ENCODE measurements at regions not wholly inside any gene's neighbourhood (a gene's known extent, or its start where the extent isn't known, plus 50 kb on each side); places are given as distances from the start of the nearest gene placed in this dataset.

DNA sequence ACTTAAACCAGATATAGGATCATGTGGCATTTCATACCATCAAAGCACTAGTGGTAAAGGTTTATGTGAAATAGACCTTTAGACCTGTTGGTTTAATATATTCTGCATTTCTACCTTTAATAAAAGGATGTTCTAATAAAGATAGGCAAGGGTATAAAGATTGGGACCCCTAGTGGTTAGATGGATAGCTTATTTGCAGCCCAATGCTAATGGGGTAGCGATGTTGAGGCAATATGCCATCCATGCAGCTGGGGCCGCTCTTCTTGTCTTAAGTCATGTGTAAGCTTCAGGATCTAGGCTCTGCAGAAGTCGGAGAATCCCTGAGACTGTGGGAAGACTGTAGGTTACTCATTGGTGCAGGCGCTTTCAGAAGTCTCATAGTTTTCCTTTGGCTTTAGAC lies 114.9 kb downstream of the ICOS start:
- Histone ChIP-seq H3K9me3 (no peaks in the 10 kb centered on the region), H3K27ac (no peak overlapping the region), H3K36me3 (no peaks in the 10 kb centered on the region), H3K27me3 (replicated peaks; ENCODE audit: insufficient read depth) (no peaks in the 10 kb centered on the region), H3K4me1 (replicated peaks) (no peaks in the 10 kb centered on the region), H3K4me3 (no peak overlapping the region)
- DNase-seq (ENCODE audit: low spot score): no peak
- 94% methylated on average over 4 of the region's 4 CpGs for WGBS
- TF ChIP-seq POLR2AphosphoS5 (IDR thresholded peaks at IDR 0.05): no peak
- TF ChIP-seq, protein P1, sequence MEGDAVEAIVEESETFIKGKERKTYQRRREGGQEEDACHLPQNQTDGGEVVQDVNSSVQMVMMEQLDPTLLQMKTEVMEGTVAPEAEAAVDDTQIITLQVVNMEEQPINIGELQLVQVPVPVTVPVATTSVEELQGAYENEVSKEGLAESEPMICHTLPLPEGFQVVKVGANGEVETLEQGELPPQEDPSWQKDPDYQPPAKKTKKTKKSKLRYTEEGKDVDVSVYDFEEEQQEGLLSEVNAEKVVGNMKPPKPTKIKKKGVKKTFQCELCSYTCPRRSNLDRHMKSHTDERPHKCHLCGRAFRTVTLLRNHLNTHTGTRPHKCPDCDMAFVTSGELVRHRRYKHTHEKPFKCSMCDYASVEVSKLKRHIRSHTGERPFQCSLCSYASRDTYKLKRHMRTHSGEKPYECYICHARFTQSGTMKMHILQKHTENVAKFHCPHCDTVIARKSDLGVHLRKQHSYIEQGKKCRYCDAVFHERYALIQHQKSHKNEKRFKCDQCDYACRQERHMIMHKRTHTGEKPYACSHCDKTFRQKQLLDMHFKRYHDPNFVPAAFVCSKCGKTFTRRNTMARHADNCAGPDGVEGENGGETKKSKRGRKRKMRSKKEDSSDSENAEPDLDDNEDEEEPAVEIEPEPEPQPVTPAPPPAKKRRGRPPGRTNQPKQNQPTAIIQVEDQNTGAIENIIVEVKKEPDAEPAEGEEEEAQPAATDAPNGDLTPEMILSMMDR (IDR thresholded peaks at IDR 0.05): no peak
- TF ChIP-seq POLR2A (IDR thresholded peaks at IDR 0.05): no peak
- intact Hi-C loops (cut with DNase I): no loop called here

DNA sequence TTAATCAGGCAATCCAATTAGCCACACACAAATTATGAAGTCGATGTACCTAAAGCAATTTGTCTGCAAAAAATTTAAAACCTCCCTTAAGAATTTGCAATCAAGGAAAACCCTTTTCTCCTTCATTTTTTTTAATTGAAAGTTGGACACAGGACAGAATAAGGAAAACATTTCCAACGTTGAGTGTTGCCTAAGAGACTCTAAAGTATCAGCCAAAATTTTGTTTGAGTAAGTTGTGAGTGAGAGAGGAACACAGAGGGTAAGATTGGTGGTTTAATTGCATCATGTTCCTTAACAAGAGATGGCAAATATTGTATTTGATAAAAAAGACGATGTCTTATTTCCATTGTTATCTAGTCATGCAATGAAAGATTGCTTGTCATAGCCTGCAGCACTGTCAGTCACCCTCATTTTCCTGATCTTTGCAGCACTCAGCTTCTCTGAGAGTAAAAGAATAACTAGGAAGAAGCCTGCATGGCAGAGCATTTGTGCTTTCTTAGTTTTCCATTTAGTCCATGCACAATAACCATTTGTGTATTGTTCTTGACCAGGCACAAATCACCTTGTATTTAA lies 115.5 kb downstream of the ICOS start:
- WGBS: 29% methylated on average over 3 of the region's 3 CpGs
- DNase-seq (ENCODE audit: low spot score): no peak
- Histone ChIP-seq H3K4me1 (replicated peaks) (no peaks in the 10 kb centered on the region), H3K36me3 (no peaks in the 10 kb centered on the region), H3K27me3 (replicated peaks; ENCODE audit: insufficient read depth) (no peaks in the 10 kb centered on the region), H3K9me3 (no peaks in the 10 kb centered on the region), H3K27ac (no peak overlapping the region), H3K4me3 (no peak overlapping the region)
- intact Hi-C loops (cut with DNase I): no loop called here
- TF ChIP-seq POLR2A (IDR thresholded peaks at IDR 0.05) (no peak), POLR2AphosphoS5 (IDR thresholded peaks at IDR 0.05) (no peak)
- TF ChIP-seq, protein P1 (IDR thresholded peaks at IDR 0.05): no peak

DNA sequence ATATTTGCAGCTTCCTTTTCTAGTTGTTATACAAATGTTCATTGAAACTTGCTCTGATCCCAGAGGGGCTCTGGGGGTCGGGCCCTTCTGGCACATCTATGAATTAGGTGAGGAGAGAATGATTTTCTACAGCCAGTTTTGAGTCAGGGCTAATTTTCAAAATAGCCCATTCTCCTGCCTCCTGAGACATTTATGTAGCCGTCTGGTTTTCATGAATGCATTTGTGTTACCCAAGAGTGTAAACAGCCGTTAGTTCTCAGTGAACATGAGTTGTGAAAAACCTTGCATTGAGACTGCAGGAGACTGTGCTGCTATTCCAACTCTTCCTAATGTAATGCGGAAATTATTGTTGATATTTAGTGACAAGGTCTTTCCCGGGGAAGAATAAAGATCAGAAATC lies 122.5 kb downstream of the ICOS start:
- Histone ChIP-seq H3K4me1 (replicated peaks) (no peaks in the 10 kb centered on the region), H3K36me3 (no peaks in the 10 kb centered on the region), H3K4me3 (no peak overlapping the region), H3K27ac (no peak overlapping the region), H3K27me3 (replicated peaks; ENCODE audit: insufficient read depth) (no peaks in the 10 kb centered on the region), H3K9me3 (no peaks in the 10 kb centered on the region)
- WGBS: 83% methylated on average over 5 of the region's 5 CpGs
- DNase-seq (ENCODE audit: low spot score): no peak
- intact Hi-C loops (cut with DNase I): no loop called here
- TF ChIP-seq, protein P1 (IDR thresholded peaks at IDR 0.05): no peak
- no peak for TF ChIP-seq POLR2A (IDR thresholded peaks at IDR 0.05)
- TF ChIP-seq POLR2AphosphoS5 (IDR thresholded peaks at IDR 0.05): no peak

DNA sequence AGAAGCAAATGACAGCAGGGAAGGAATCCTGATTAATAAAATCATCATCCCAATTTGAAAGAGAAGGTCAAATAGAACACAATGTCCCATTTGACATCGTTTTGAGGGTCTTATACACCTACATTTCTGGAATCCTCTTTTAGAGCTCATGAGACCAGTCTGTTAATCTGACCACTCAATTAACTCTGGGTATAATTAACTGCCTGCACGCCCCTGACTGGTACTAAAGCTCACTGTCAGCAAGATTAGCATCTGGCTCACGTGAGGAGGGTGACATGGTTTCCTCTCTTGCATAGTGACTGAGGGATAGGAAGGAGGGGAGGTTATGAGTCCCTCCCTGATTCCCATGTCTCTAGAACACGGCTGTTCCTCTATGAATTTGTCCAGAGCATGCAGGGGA lies 124.3 kb downstream of the ICOS start:
- no peak for DNase-seq (ENCODE audit: low spot score)
- Histone ChIP-seq H3K27ac (no peak overlapping the region), H3K4me3 (no peak overlapping the region), H3K9me3 (no peaks in the 10 kb centered on the region), H3K27me3 (replicated peaks; ENCODE audit: insufficient read depth) (no peaks in the 10 kb centered on the region), H3K36me3 (no peaks in the 10 kb centered on the region), H3K4me1 (replicated peaks) (no peaks in the 10 kb centered on the region)
- TF ChIP-seq, protein P1 (IDR thresholded peaks at IDR 0.05): no peak
- intact Hi-C loops (cut with DNase I): no loop called here
- WGBS: 72% methylated on average over 4 of the region's 4 CpGs

DNA sequence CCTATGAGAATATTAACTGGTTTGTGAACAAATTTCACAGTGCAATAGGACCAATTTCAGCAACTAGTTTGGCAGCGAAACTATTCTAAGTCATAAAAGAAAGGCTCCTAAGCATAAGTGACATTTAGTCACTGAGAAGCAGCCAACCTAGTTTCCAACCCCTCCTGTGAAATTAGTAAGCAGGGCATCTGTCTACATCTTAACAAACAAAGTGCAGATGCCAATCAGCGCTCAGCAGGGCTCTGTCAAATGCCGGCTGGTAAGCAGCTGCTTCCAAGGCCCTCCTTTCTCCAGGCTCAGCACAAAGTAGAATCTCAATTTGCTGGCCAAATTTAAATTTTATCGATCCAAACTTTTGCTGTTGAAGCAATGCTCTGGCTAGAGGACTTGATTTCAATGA lies 124.7 kb downstream of the ICOS start:
- 93% methylated on average over 4 of the region's 4 CpGs for WGBS
- H3K27me3 ChIP-seq (replicated peaks; ENCODE audit: insufficient read depth): no peaks in the 10 kb centered on the region
- H3K36me3 ChIP-seq: no peaks in the 10 kb centered on the region
- H3K27ac ChIP-seq: no peak overlapping the region
- no peak for DNase-seq (ENCODE audit: low spot score)
- intact Hi-C loops (cut with DNase I): no loop called here
- TF ChIP-seq POLR2AphosphoS5 (IDR thresholded peaks at IDR 0.05): no peak
- TF ChIP-seq, protein P1 (IDR thresholded peaks at IDR 0.05): no peak
- TF ChIP-seq POLR2A (IDR thresholded peaks at IDR 0.05): no peak
- H3K4me1 ChIP-seq (replicated peaks): no peaks in the 10 kb centered on the region
- no peaks in the 10 kb centered on the region for H3K9me3 ChIP-seq
- H3K4me3 ChIP-seq: no peak overlapping the region

Measured in prostate gland (tissue), 2 donors.